ENCODE measurements at regions not wholly inside any gene's neighbourhood (a gene's known extent, or its start where the extent isn't known, plus 50 kb on each side); places are given as distances from the start of the nearest gene placed in this dataset.
A peak's percentile ranks its signal among the peaks of the same experiment; 100 is the strongest.
"Not testable (repeated sequence)": the region's sequence is repeated elsewhere in the genome, so short reads cannot be mapped to it uniquely, and the experiment has no call there.

GRCh38 chr3:104070906-104071305 lies 1295.8 kb upstream of the ALCAM start:
- peaks cover 2% of the 10 kb centered on the region for H3K9me3 ChIP-seq
- no peaks in the 10 kb centered on the region for H3K36me3 ChIP-seq (ENCODE audit: low read depth)
- no peaks in the 10 kb centered on the region for H3K4me1 ChIP-seq (ENCODE audit: low read depth)
- TF ChIP-seq, protein P1, sequence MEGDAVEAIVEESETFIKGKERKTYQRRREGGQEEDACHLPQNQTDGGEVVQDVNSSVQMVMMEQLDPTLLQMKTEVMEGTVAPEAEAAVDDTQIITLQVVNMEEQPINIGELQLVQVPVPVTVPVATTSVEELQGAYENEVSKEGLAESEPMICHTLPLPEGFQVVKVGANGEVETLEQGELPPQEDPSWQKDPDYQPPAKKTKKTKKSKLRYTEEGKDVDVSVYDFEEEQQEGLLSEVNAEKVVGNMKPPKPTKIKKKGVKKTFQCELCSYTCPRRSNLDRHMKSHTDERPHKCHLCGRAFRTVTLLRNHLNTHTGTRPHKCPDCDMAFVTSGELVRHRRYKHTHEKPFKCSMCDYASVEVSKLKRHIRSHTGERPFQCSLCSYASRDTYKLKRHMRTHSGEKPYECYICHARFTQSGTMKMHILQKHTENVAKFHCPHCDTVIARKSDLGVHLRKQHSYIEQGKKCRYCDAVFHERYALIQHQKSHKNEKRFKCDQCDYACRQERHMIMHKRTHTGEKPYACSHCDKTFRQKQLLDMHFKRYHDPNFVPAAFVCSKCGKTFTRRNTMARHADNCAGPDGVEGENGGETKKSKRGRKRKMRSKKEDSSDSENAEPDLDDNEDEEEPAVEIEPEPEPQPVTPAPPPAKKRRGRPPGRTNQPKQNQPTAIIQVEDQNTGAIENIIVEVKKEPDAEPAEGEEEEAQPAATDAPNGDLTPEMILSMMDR (IDR thresholded peaks at IDR 0.05): no peak
- no peak for DNase-seq
- no peak overlapping the region for H3K4me3 ChIP-seq
- intact Hi-C loops (cut with DNase I, micrococcal nuclease): no loop called here
- ATAC-seq: no peak

DNA sequence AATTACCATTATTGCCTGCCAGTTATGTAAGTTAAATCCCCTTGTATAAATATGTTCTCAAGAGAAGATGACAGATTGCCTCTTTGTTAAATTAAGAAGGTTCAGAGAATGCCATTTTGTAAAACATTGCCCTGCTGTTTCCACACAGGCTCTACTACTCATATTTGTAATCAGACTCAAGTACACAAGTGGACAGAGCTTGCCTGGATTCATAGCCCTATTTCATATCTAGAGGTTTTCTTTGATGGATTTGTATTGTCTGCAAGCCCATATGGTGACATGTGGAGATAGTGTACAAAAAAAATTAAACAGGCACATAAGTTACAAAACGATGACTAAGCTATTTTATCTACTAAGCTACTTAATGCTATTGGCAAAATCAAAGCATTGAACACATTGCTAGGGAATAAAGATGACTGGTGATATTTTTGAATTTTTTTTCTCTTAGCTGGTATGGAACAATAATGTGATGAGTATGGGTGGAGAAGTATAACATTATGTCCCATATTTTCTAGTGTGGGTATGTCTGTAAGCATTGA lies 1286.6 kb upstream of the ALCAM start:
- Histone ChIP-seq H3K9me3 (peaks cover 3% of the 10 kb centered on the region), H3K4me1 (ENCODE audit: low read depth) (no peaks in the 10 kb centered on the region), H3K4me3 (no peak overlapping the region), H3K36me3 (ENCODE audit: low read depth) (no peaks in the 10 kb centered on the region)
- DNase-seq (no peak), ATAC-seq (no peak)
- TF ChIP-seq, protein P1 (IDR thresholded peaks at IDR 0.05): no peak
- intact Hi-C loops (cut with DNase I, micrococcal nuclease): no loop called here

DNA sequence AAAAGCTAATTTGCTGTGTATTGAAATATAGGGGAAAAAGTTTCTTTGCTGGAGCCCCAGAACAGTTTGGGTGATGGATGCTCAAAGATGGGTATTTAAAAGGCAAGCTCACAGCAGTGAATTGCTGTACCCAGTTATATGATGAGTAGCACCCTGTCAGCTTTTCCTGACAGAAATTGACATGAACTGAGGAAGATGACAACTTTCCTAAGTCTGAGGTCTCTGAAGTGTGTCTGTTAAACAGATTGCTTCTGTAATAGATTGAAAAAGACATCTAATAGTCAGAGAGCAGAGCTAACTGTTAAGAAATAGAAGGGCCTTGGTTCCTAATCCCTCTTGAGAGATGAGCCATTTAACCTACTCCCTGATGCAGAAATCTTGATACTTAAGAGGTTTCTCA lies 1278.0 kb upstream of the ALCAM start:
- intact Hi-C loops (cut with DNase I, micrococcal nuclease): no loop called here
- TF ChIP-seq, protein P1 (IDR thresholded peaks at IDR 0.05): no peak
- Histone ChIP-seq H3K9me3 (peaks cover 24% of the 10 kb centered on the region), H3K4me3 (no peak overlapping the region), H3K36me3 (ENCODE audit: low read depth) (no peaks in the 10 kb centered on the region), H3K4me1 (ENCODE audit: low read depth) (no peaks in the 10 kb centered on the region)
- no peak for ATAC-seq
- no peak for DNase-seq

GRCh38 chr3:104089987-104090386 lies 1276.7 kb upstream of the ALCAM start:
- ATAC-seq; H3K4me1 ChIP-seq (ENCODE audit: low read depth); H3K36me3 ChIP-seq (ENCODE audit: low read depth); H3K4me3 ChIP-seq; intact Hi-C loops (cut with DNase I, micrococcal nuclease); DNase-seq: not testable (repeated sequence)
- peaks cover 24% of the 10 kb centered on the region for H3K9me3 ChIP-seq

GRCh38 chr3:104101736-104102135 lies 1265.0 kb upstream of the ALCAM start:
- intact Hi-C loops (cut with DNase I, micrococcal nuclease): no loop called here

DNA sequence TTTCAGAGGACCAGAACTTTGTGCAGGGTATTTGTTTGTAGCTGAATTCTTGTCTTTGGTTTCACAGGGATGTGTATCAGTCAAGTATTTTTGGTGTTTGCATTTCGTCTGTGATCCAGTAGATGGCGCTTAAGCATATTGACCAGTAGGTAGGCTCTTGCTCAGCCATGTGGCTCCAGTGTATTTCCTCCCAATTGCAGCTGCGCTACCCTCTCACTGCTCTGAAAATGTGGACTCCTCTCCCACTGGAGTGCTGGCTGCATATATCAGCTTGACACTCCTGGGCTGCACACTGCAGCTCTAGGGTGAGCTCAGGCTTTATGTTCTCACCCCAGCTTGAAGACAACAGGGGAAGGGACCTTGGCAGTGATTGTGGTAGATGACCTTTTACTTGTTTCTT lies 1264.3 kb upstream of the ALCAM start:
- DNase-seq: peak in 1 of 3 donors; percentile 22
- peak; percentile 42 for ATAC-seq
- H3K9me3 ChIP-seq: no peaks in the 10 kb centered on the region
- H3K4me3 ChIP-seq: no peak overlapping the region
- TF ChIP-seq, protein P1 (IDR thresholded peaks at IDR 0.05): no peak
- H3K4me1 ChIP-seq (ENCODE audit: low read depth): no peaks in the 10 kb centered on the region
- intact Hi-C loops (cut with DNase I, micrococcal nuclease): no loop called here
- no peaks in the 10 kb centered on the region for H3K36me3 ChIP-seq (ENCODE audit: low read depth)

More at GRCh38 chr3:104101736-104102135, 1265.0 kb upstream of the ALCAM start:
- no peaks in the 10 kb centered on the region for H3K36me3 ChIP-seq (ENCODE audit: low read depth)
- no peak for DNase-seq
- no peaks in the 10 kb centered on the region for H3K4me1 ChIP-seq (ENCODE audit: low read depth)
- no peak for ATAC-seq
- H3K4me3 ChIP-seq: no peak overlapping the region
- TF ChIP-seq, protein P1 (IDR thresholded peaks at IDR 0.05): no peak
- H3K9me3 ChIP-seq: no peaks in the 10 kb centered on the region
